ENCODE measurements at regions not wholly inside any gene's neighbourhood (a gene's known extent, or its start where the extent isn't known, plus 50 kb on each side); places are given as distances from the start of the nearest gene placed in this dataset.

- H3K27me3 Mint-ChIP-seq (ENCODE audit: unreplicated experiment) = no peaks in the 10 kb centered on the region
- intact Hi-C loops (cut with micrococcal nuclease; ENCODE audit: unreplicated experiment) = no loop called here
- CTCF ChIA-PET = no interaction called here
- no peaks in the 10 kb centered on the region for H3K4me1 Mint-ChIP-seq (ENCODE audit: low read depth, unreplicated experiment)
- H3K9me3 Mint-ChIP-seq (ENCODE audit: low read depth, unreplicated experiment) = peaks cover 10% of the 10 kb centered on the region
- DNase-seq = no peak
- H3K36me3 Mint-ChIP-seq (ENCODE audit: insufficient read depth, unreplicated experiment) = no peaks in the 10 kb centered on the region
- no TSS peak for BruUV-seq (replicated peaks)
- TF ChIP-seq, protein P1, sequence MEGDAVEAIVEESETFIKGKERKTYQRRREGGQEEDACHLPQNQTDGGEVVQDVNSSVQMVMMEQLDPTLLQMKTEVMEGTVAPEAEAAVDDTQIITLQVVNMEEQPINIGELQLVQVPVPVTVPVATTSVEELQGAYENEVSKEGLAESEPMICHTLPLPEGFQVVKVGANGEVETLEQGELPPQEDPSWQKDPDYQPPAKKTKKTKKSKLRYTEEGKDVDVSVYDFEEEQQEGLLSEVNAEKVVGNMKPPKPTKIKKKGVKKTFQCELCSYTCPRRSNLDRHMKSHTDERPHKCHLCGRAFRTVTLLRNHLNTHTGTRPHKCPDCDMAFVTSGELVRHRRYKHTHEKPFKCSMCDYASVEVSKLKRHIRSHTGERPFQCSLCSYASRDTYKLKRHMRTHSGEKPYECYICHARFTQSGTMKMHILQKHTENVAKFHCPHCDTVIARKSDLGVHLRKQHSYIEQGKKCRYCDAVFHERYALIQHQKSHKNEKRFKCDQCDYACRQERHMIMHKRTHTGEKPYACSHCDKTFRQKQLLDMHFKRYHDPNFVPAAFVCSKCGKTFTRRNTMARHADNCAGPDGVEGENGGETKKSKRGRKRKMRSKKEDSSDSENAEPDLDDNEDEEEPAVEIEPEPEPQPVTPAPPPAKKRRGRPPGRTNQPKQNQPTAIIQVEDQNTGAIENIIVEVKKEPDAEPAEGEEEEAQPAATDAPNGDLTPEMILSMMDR (IDR thresholded peaks at IDR 0.05; ENCODE audit: unreplicated experiment) = no peak
- H3K4me3 Mint-ChIP-seq (ENCODE audit: low read depth, unreplicated experiment) = no peak overlapping the region
- H3K27ac Mint-ChIP-seq (ENCODE audit: unreplicated experiment) = no peak overlapping the region
Measured at GRCh38 chr15:49712846-49713450, 92.1 kb downstream of the DTWD1 start.

DNA sequence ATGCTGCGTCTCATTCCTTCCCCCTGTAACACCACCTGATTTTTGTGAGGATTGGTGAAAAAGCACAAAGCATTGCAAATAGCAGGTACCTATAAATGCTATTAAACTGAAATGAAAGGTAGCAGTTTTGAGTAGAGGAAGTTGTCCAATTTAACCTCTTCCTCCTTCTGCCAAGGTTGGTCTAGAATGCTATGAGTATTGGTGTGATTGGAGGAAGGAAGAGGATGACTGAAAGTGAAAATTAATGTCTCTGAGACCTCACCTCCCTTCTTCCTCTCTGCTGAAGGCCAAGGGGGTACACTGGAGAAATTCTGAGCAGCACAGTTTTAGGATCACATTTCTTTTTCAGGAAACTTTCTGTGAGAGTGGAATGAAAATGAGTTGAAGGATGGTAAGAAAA lies 94.4 kb downstream of the DTWD1 start:
- CTCF ChIA-PET = no interaction called here
- TF ChIP-seq, protein P1 (IDR thresholded peaks at IDR 0.05; ENCODE audit: unreplicated experiment) = no peak
- H3K27me3 Mint-ChIP-seq (ENCODE audit: unreplicated experiment) = no peaks in the 10 kb centered on the region
- peaks cover 7% of the 10 kb centered on the region for H3K9me3 Mint-ChIP-seq (ENCODE audit: low read depth, unreplicated experiment)
- H3K36me3 Mint-ChIP-seq (ENCODE audit: insufficient read depth, unreplicated experiment) = no peaks in the 10 kb centered on the region
- no peak overlapping the region for H3K27ac Mint-ChIP-seq (ENCODE audit: unreplicated experiment)
- H3K4me3 Mint-ChIP-seq (ENCODE audit: low read depth, unreplicated experiment) = no peak overlapping the region
- H3K4me1 Mint-ChIP-seq (ENCODE audit: low read depth, unreplicated experiment) = no peaks in the 10 kb centered on the region
- intact Hi-C loops (cut with micrococcal nuclease; ENCODE audit: unreplicated experiment) = no loop called here
- DNase-seq = no peak
- BruUV-seq (replicated peaks) = no TSS peak

DNA sequence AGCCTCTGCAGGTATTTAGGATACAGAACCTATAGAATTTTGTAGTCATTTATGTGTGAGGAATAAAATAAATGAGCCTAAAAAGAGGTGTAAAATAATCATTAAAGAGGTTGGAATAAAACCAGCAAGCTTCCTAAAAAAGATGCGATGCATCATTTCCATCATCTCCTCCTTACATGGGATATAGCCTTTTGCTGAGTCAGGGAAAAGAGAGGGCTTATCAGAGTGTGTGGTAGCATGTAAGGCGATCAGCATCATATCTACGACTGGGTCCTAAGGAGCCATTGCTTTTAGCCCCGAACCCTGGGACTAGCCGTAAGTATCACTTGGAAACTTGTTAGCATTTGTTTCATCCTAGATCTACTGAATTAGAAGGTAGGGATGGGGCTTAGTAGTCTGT lies 94.9 kb downstream of the DTWD1 start:
- TF ChIP-seq, protein P1 (IDR thresholded peaks at IDR 0.05; ENCODE audit: unreplicated experiment) = no peak
- no peak for DNase-seq
- Mint-ChIP-seq H3K4me1 (ENCODE audit: low read depth, unreplicated experiment) (no peaks in the 10 kb centered on the region), H3K4me3 (ENCODE audit: low read depth, unreplicated experiment) (no peak overlapping the region), H3K27me3 (ENCODE audit: unreplicated experiment) (no peaks in the 10 kb centered on the region), H3K36me3 (ENCODE audit: insufficient read depth, unreplicated experiment) (no peaks in the 10 kb centered on the region), H3K27ac (ENCODE audit: unreplicated experiment) (no peak overlapping the region), H3K9me3 (ENCODE audit: low read depth, unreplicated experiment) (peaks cover 7% of the 10 kb centered on the region)
- CTCF ChIA-PET = interaction anchor here (1.1 kb wide), 1 partner anchor 10 kb away, joined by 3 read pairs; no protein-coding TSS in a partner anchor
- intact Hi-C loops (cut with micrococcal nuclease; ENCODE audit: unreplicated experiment) = no loop called here
- BruUV-seq (replicated peaks) = no TSS peak

DNA sequence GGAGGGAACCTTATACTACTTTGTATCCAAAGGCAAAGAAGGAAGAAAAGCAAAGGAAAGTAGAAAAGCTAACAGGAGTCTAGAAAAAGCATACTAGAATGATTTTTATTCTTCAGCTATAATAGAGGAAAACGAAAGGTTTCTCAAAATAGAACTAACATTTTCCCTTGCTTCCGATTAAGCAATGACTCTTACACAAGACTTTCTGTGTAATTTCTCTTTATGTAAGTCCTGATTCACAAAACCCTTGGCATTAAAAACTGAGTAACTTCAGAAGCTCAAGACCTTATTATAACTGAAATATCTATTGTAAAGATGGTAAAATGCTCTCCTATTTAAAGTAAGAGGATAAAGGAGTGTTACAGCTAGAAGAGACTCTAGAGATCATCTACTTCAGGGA lies 97.4 kb downstream of the DTWD1 start:
- DNase-seq = no peak
- BruUV-seq (replicated peaks) = no TSS peak
- intact Hi-C loops (cut with micrococcal nuclease; ENCODE audit: unreplicated experiment) = no loop called here
- Mint-ChIP-seq H3K36me3 (ENCODE audit: insufficient read depth, unreplicated experiment) (no peaks in the 10 kb centered on the region), H3K27ac (ENCODE audit: unreplicated experiment) (no peak overlapping the region), H3K4me1 (ENCODE audit: low read depth, unreplicated experiment) (no peaks in the 10 kb centered on the region), H3K27me3 (ENCODE audit: unreplicated experiment) (no peaks in the 10 kb centered on the region), H3K4me3 (ENCODE audit: low read depth, unreplicated experiment) (no peak overlapping the region), H3K9me3 (ENCODE audit: low read depth, unreplicated experiment) (peaks cover 3% of the 10 kb centered on the region)
- TF ChIP-seq, protein P1 (IDR thresholded peaks at IDR 0.05; ENCODE audit: unreplicated experiment) = no peak
- CTCF ChIA-PET = no interaction called here
